HEK293T (cell line): ENCODE measurements at regions not wholly inside any gene's neighbourhood (a gene's known extent, or its start where the extent isn't known, plus 50 kb on each side); places are given as distances from the start of the nearest gene placed in this dataset.

Experiments used
- ARNT ChIP-seq: fragments of 450-650 bp; IDR thresholded peaks from 2 replicates; pipeline ENCODE4 v1.6.1; 2017; ENCODE audit warnings: mild to moderate bottlenecking
- BHLHE40 ChIP-seq: fragments of 450-650 bp; IDR thresholded peaks from 2 replicates; pipeline ENCODE4 v1.6.1; 2016; ENCODE audit warnings: mild to moderate bottlenecking, moderate library complexity, borderline replicate concordance
- FOXK2 ChIP-seq: fragments of 450-650 bp; IDR thresholded peaks from 2 replicates; pipeline ENCODE4 v1.6.1; 2016; ENCODE audit warnings: mild to moderate bottlenecking
- SUZ12 ChIP-seq: fragments of 450-650 bp; IDR thresholded peaks from 2 replicates; pipeline ENCODE4 v1.6.1; 2016; ENCODE audit warnings: mild to moderate bottlenecking
- ZNF384 ChIP-seq: fragments of 450-650 bp; IDR thresholded peaks from 2 replicates; pipeline ENCODE4 v1.6.1; 2016

DNA sequence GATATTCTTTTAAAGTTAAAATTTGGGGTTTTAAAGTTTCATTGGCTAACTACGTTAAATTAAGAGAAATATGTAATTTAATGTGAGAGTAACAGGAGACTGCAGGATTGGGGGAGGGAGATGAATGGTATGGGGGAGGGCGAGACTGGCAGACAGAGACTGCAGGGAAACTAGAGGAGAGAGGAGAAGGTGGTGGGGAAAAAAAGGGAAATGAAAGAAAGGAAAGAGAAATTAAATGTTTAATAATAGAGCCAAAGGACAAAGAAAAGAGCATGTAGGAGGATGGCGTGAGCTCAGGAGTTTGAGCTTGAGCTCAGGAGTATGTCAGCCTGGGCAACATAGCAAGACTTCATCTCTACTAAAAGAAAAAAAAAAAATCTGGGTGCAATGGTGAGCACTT, 115.9 kb downstream of the RFC3 start:
- no peak for TF ChIP-seq BHLHE40
- TF ChIP-seq SUZ12 = no peak
- TF ChIP-seq FOXK2 = no peak
- TF ChIP-seq ARNT = no peak
- TF ChIP-seq ZNF384 = no peak
